ENCODE measurements at regions not wholly inside any gene's neighbourhood (a gene's known extent, or its start where the extent isn't known, plus 50 kb on each side); places are given as distances from the start of the nearest gene placed in this dataset.
"Not testable (repeated sequence)": the region's sequence is repeated elsewhere in the genome, so short reads cannot be mapped to it uniquely, and the experiment has no call there.

- in situ Hi-C loops (cut with HindIII; ENCODE audit: low sequenced_read_pairs) = no loop called here
Observed at GRCh38 chr13:67437244-67437643, 207.1 kb upstream of the PCDH9 start.

- in situ Hi-C loops (cut with HindIII; ENCODE audit: low sequenced_read_pairs) = no loop called here
Observed at GRCh38 chr13:67421475-67421874, 191.3 kb upstream of the PCDH9 start.

- in situ Hi-C loops (cut with HindIII; ENCODE audit: low sequenced_read_pairs) = no loop called here
Observed at GRCh38 chr13:67416047-67416925, 186.2 kb upstream of the PCDH9 start.

GRCh38 chr13:67410645-67411044, 180.5 kb upstream of the PCDH9 start:
- in situ Hi-C loops (cut with HindIII; ENCODE audit: low sequenced_read_pairs) = no loop called here

GRCh38 chr13:67408798-67409197, 178.7 kb upstream of the PCDH9 start:
- in situ Hi-C loops (cut with HindIII; ENCODE audit: low sequenced_read_pairs) = no loop called here

GRCh38 chr13:67402546-67402945, 172.4 kb upstream of the PCDH9 start:
- in situ Hi-C loops (cut with HindIII; ENCODE audit: low sequenced_read_pairs) = no loop called here

GRCh38 chr13:67395577-67395976, 165.4 kb upstream of the PCDH9 start:
- in situ Hi-C loops (cut with HindIII; ENCODE audit: low sequenced_read_pairs) = no loop called here

GRCh38 chr13:67392014-67392413, 161.9 kb upstream of the PCDH9 start:
- in situ Hi-C loops (cut with HindIII; ENCODE audit: low sequenced_read_pairs) = no loop called here

- in situ Hi-C loops (cut with HindIII; ENCODE audit: low sequenced_read_pairs) = no loop called here
Observed at GRCh38 chr13:67390462-67391086, 160.4 kb upstream of the PCDH9 start.

GRCh38 chr13:67389171-67389570, 159.0 kb upstream of the PCDH9 start:
- in situ Hi-C loops (cut with HindIII; ENCODE audit: low sequenced_read_pairs) = no loop called here

GRCh38 chr13:67383109-67383757, 153.1 kb upstream of the PCDH9 start:
- in situ Hi-C loops (cut with HindIII; ENCODE audit: low sequenced_read_pairs) = not testable (repeated sequence)

- in situ Hi-C loops (cut with HindIII; ENCODE audit: low sequenced_read_pairs) = no loop called here
Observed at GRCh38 chr13:67377919-67378318, 147.8 kb upstream of the PCDH9 start.

GRCh38 chr13:67374391-67374790, 144.3 kb upstream of the PCDH9 start:
- in situ Hi-C loops (cut with HindIII; ENCODE audit: low sequenced_read_pairs) = no loop called here

- in situ Hi-C loops (cut with HindIII; ENCODE audit: low sequenced_read_pairs) = no loop called here
Observed at GRCh38 chr13:67372868-67373464, 142.8 kb upstream of the PCDH9 start.

- in situ Hi-C loops (cut with HindIII; ENCODE audit: low sequenced_read_pairs) = no loop called here
Observed at GRCh38 chr13:67369895-67370660, 139.9 kb upstream of the PCDH9 start.

- in situ Hi-C loops (cut with HindIII; ENCODE audit: low sequenced_read_pairs) = no loop called here
Observed at GRCh38 chr13:67367399-67367798, 137.3 kb upstream of the PCDH9 start.

GRCh38 chr13:67366533-67366932, 136.4 kb upstream of the PCDH9 start:
- in situ Hi-C loops (cut with HindIII; ENCODE audit: low sequenced_read_pairs) = no loop called here

GRCh38 chr13:67355812-67356476, 125.8 kb upstream of the PCDH9 start:
- in situ Hi-C loops (cut with HindIII; ENCODE audit: low sequenced_read_pairs) = no loop called here

GRCh38 chr13:67353941-67354340, 123.8 kb upstream of the PCDH9 start:
- in situ Hi-C loops (cut with HindIII; ENCODE audit: low sequenced_read_pairs) = no loop called here

- in situ Hi-C loops (cut with HindIII; ENCODE audit: low sequenced_read_pairs) = no loop called here
Observed at GRCh38 chr13:67353031-67353430, 122.9 kb upstream of the PCDH9 start.

All from endothelial cell of hepatic sinusoid (primary cell).